ENCODE measurements at regions not wholly inside any gene's neighbourhood (a gene's known extent, or its start where the extent isn't known, plus 50 kb on each side); places are given as distances from the start of the nearest gene placed in this dataset.

DNA sequence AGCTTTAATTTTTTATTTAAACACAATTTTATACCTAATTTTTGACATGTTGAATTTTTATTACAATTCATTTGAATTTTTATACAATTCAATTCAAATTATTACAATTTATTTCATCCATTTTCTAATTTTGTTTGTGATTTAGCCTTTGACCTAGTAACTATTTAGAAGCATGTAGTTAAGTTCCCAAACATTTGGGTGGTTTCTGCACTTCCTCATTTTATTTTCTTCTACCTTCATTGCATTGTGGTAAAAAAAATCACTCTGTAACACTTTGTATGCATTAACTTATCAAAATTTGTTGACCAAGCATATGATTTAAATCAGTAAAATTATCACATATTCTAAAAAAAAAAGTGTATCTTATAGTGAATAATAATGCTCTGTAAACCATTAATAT, 928.9 kb downstream of the ARAP2 start:
- H3K27me3 Mint-ChIP-seq (ENCODE audit: unreplicated experiment) = no peaks in the 10 kb centered on the region

DNA sequence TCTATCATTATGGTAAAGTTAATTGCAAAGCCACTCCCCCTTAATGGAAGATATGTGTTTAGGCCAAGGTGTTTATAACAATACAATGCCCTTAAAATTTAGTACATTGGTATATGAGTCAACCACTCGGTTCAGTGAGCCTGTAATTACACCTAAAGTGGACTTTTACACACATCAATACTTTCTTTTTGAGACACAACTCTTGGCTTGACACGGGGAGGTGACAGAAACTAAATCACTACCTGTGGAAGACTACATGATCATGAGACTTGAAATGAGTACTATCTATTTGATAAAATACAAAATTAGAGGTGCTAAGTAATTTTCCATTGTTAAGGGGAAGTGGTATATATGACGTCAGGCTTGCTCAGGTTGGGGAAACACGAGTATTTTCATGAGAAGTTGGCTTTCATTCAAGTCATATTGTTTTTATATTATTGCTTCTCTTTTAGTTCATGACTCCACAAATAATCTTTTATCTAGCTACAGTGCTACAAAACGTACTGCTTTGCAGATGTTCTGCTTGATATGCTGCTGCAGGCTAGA, 918.3 kb downstream of the ARAP2 start:
- Mint-ChIP-seq H3K27me3 (ENCODE audit: unreplicated experiment) (no peaks in the 10 kb centered on the region), H3K27ac (ENCODE audit: unreplicated experiment) (no peak overlapping the region), H3K4me1 (ENCODE audit: unreplicated experiment) (no peaks in the 10 kb centered on the region), H3K36me3 (ENCODE audit: low read depth, unreplicated experiment) (no peaks in the 10 kb centered on the region), H3K9me3 (ENCODE audit: unreplicated experiment) (no peaks in the 10 kb centered on the region), H3K4me3 (ENCODE audit: unreplicated experiment) (no peak overlapping the region)
- no peak for DNase-seq (ENCODE audit: low spot score)
- TF ChIP-seq, protein P1, sequence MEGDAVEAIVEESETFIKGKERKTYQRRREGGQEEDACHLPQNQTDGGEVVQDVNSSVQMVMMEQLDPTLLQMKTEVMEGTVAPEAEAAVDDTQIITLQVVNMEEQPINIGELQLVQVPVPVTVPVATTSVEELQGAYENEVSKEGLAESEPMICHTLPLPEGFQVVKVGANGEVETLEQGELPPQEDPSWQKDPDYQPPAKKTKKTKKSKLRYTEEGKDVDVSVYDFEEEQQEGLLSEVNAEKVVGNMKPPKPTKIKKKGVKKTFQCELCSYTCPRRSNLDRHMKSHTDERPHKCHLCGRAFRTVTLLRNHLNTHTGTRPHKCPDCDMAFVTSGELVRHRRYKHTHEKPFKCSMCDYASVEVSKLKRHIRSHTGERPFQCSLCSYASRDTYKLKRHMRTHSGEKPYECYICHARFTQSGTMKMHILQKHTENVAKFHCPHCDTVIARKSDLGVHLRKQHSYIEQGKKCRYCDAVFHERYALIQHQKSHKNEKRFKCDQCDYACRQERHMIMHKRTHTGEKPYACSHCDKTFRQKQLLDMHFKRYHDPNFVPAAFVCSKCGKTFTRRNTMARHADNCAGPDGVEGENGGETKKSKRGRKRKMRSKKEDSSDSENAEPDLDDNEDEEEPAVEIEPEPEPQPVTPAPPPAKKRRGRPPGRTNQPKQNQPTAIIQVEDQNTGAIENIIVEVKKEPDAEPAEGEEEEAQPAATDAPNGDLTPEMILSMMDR (IDR thresholded peaks at IDR 0.05; ENCODE audit: unreplicated experiment) = no peak

More for the DNA sequence above, 928.9 kb downstream of the ARAP2 start:
- Mint-ChIP-seq H3K4me1 (ENCODE audit: unreplicated experiment) (no peaks in the 10 kb centered on the region), H3K27ac (ENCODE audit: unreplicated experiment) (no peak overlapping the region), H3K9me3 (ENCODE audit: unreplicated experiment) (no peaks in the 10 kb centered on the region), H3K36me3 (ENCODE audit: low read depth, unreplicated experiment) (no peaks in the 10 kb centered on the region), H3K4me3 (ENCODE audit: unreplicated experiment) (no peak overlapping the region)
- TF ChIP-seq, protein P1 (IDR thresholded peaks at IDR 0.05; ENCODE audit: unreplicated experiment) = no peak
- DNase-seq (ENCODE audit: low spot score) = no peak

DNA sequence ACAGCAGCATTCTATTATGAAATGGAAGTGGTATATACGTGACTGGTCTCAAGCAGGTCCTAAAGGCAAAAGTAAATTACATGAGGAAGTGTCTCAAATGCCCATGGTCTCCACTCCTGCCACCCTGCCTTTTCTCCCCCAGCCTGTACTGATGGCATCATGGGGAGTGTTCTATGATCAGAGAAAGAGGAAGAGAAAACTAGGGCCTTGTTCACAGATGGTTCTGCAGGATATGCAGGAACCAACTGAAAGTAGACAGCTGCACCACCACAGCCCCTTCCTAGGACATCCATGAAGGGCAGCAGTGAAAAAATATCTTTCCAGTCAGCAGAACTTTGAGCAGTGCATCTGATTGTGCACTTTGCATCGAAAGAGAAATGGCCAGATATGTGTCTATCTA, 901.5 kb downstream of the ARAP2 start:
- H3K4me1 Mint-ChIP-seq (ENCODE audit: unreplicated experiment) = no peaks in the 10 kb centered on the region
- H3K4me3 Mint-ChIP-seq (ENCODE audit: unreplicated experiment) = no peak overlapping the region
- no peaks in the 10 kb centered on the region for H3K9me3 Mint-ChIP-seq (ENCODE audit: unreplicated experiment)
- TF ChIP-seq, protein P1 (IDR thresholded peaks at IDR 0.05; ENCODE audit: unreplicated experiment) = no peak
- H3K27ac Mint-ChIP-seq (ENCODE audit: unreplicated experiment) = no peak overlapping the region
- H3K27me3 Mint-ChIP-seq (ENCODE audit: unreplicated experiment) = peaks cover 3% of the 10 kb centered on the region
- H3K36me3 Mint-ChIP-seq (ENCODE audit: low read depth, unreplicated experiment) = no peaks in the 10 kb centered on the region
- DNase-seq (ENCODE audit: low spot score) = no peak

DNA sequence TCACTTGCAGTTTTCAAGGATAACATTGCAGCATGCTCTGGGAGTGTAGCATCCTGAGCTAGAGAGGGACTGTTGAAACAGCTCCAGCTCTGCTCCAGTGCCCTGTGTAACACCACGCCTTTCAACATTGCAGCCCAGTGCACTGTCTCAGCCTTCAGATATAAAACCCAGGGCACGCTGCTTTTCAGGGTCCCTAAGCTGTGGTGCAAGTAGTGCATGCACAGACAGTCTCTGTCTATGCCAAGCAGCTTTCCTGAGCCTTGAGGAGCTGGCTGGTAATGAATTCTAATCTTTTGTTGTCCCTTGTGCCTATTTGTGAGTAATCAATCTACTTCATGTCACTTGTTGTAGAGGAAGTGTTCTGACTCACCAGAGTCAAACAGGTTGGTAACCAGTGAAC, 897.0 kb downstream of the ARAP2 start:
- H3K27me3 Mint-ChIP-seq (ENCODE audit: unreplicated experiment) = peaks cover 3% of the 10 kb centered on the region
- no peak for DNase-seq (ENCODE audit: low spot score)
- TF ChIP-seq, protein P1 (IDR thresholded peaks at IDR 0.05; ENCODE audit: unreplicated experiment) = no peak
- H3K4me1 Mint-ChIP-seq (ENCODE audit: unreplicated experiment) = no peaks in the 10 kb centered on the region
- no peaks in the 10 kb centered on the region for H3K36me3 Mint-ChIP-seq (ENCODE audit: low read depth, unreplicated experiment)
- no peak overlapping the region for H3K4me3 Mint-ChIP-seq (ENCODE audit: unreplicated experiment)
- H3K27ac Mint-ChIP-seq (ENCODE audit: unreplicated experiment) = no peak overlapping the region
- no peaks in the 10 kb centered on the region for H3K9me3 Mint-ChIP-seq (ENCODE audit: unreplicated experiment)

DNA sequence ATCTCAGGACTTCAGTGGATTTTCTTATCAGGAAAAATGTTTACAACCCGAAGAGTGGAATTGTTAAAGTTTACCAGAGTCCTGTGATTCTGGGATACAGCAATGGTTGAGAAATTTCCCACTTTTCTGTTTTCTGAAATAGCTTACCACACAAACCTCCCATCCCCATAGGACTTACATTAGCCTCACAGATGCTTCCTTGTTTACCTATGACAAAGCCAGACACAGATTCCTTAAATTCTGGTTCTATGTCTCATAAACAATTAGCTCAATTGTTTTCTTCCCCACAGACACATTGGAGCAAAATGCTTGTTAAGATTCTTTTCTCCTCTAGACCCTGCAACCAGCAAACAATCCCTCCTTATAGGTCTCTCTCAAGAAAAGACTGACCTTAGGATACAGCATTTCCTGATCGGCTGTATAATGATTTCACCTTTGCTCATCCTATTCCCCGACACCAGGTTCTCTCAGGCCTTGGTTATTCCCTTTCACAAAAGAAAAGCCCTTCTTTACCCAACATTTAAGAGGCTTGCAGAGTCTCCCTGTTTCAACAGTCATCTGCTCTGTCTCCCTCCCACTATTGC, 886.2 kb downstream of the ARAP2 start:
- Mint-ChIP-seq H3K4me1 (ENCODE audit: unreplicated experiment) (peaks cover 5% of the 10 kb centered on the region), H3K36me3 (ENCODE audit: low read depth, unreplicated experiment) (no peaks in the 10 kb centered on the region), H3K27ac (ENCODE audit: unreplicated experiment) (peak overlapping the region; percentile 4), H3K27me3 (ENCODE audit: unreplicated experiment) (no peaks in the 10 kb centered on the region), H3K4me3 (ENCODE audit: unreplicated experiment) (no peak overlapping the region), H3K9me3 (ENCODE audit: unreplicated experiment) (no peaks in the 10 kb centered on the region)
- TF ChIP-seq, protein P1 (IDR thresholded peaks at IDR 0.05; ENCODE audit: unreplicated experiment) = no peak
- no peak for DNase-seq (ENCODE audit: low spot score)

Measured in endothelial cell (in vitro differentiated cells).